H9 (cell line): ENCODE measurements at regions not wholly inside any gene's neighbourhood (a gene's known extent, or its start where the extent isn't known, plus 50 kb on each side); places are given as distances from the start of the nearest gene placed in this dataset.

Experiments used
- DNase-seq: peaks from one replicate; pipeline ENCODE4 v3.0.0-alpha.2; 2017
- H2AFZ ChIP-seq: one replicate; pipeline ENCODE4 v1.6.1; 2013; ENCODE audit warnings: mild to moderate bottlenecking, low read length, control low read depth, moderate library complexity
- H2AK5ac ChIP-seq: 2 replicates; pipeline ENCODE4 v1.6.1; 2013; ENCODE audit warnings: low read length, control low read depth, mixed read lengths; ENCODE audit not compliant: insufficient read length
- H2BK120ac ChIP-seq: one replicate; pipeline ENCODE4 v1.6.1; 2013; ENCODE audit warnings: low read depth, mild to moderate bottlenecking, low read length, control low read depth, inconsistent platforms; ENCODE audit not compliant: poor library complexity, severe bottlenecking
- H2BK12ac ChIP-seq: 2 replicates; pipeline ENCODE4 v1.6.1; 2013; ENCODE audit warnings: low read length, control low read depth, mixed read lengths, low read depth; ENCODE audit not compliant: insufficient read length
- H2BK15ac ChIP-seq: 2 replicates; pipeline ENCODE4 v1.6.1; 2013; ENCODE audit warnings: low read depth, low read length, control low read depth
- H2BK20ac ChIP-seq: one replicate; pipeline ENCODE4 v1.6.1; 2013; ENCODE audit warnings: low read depth, mild to moderate bottlenecking, low read length, control low read depth, inconsistent platforms; ENCODE audit not compliant: poor library complexity, severe bottlenecking
- H2BK5ac ChIP-seq: 2 replicates; pipeline ENCODE4 v1.6.1; 2013; ENCODE audit warnings: low read length, control low read depth, mixed read lengths; ENCODE audit not compliant: insufficient read length
- H3K14ac ChIP-seq: 2 replicates; pipeline ENCODE4 v1.6.1; 2013; ENCODE audit warnings: low read length, control low read depth; ENCODE audit not compliant: insufficient read depth
- H3K18ac ChIP-seq: 2 replicates; pipeline ENCODE4 v1.6.1; 2013; ENCODE audit warnings: low read depth, mild to moderate bottlenecking, mixed read lengths, low read length, control low read depth; ENCODE audit not compliant: insufficient read length
- H3K23ac ChIP-seq: 2 replicates; pipeline ENCODE4 v1.6.1; 2013; ENCODE audit warnings: low read length, control low read depth, mixed read lengths, low read depth; ENCODE audit not compliant: insufficient read length
- H3K23me2 ChIP-seq: 2 replicates; pipeline ENCODE4 v1.6.1; 2013; ENCODE audit warnings: low read depth, mild to moderate bottlenecking, mixed read lengths, low read length, control low read depth; ENCODE audit not compliant: insufficient read length, poor library complexity, severe bottlenecking
- H3K27ac ChIP-seq: 2 replicates; pipeline ENCODE4 v1.5.1; 2013; ENCODE audit warnings: low read length, control low read depth, mixed read lengths, low read depth; ENCODE audit not compliant: insufficient read length
- H3K27me3 ChIP-seq: 2 replicates; pipeline ENCODE4 v1.6.1; 2013; ENCODE audit warnings: low read length, control low read depth, inconsistent platforms; ENCODE audit not compliant: insufficient read depth
- H3K4ac ChIP-seq: 2 replicates; pipeline ENCODE4 v1.6.1; 2013; ENCODE audit warnings: low read depth, mild to moderate bottlenecking, control low read depth, inconsistent platforms, low read length, moderate library complexity
- H3K4me1 ChIP-seq: 2 replicates; pipeline ENCODE4 v1.6.1; 2013; ENCODE audit warnings: low read length, control low read depth, inconsistent platforms; ENCODE audit not compliant: insufficient read depth
- H3K4me2 ChIP-seq: 2 replicates; pipeline ENCODE4 v1.6.1; 2013; ENCODE audit warnings: low read length, control low read depth, mixed read lengths; ENCODE audit not compliant: insufficient read length, insufficient read depth
- H3K56ac ChIP-seq: 2 replicates; pipeline ENCODE4 v1.6.1; 2013; ENCODE audit warnings: low read depth, mild to moderate bottlenecking, mixed read lengths, low read length, control low read depth; ENCODE audit not compliant: insufficient read length
- H3K79me1 ChIP-seq: 2 replicates; pipeline ENCODE4 v1.6.1; 2013; ENCODE audit warnings: low read depth, mild to moderate bottlenecking, moderate library complexity, low read length, control low read depth, inconsistent platforms; ENCODE audit not compliant: insufficient read depth, poor library complexity, severe bottlenecking
- H3K79me2 ChIP-seq: 2 replicates; pipeline ENCODE4 v1.6.1; 2013; ENCODE audit warnings: low read length, control low read depth, inconsistent platforms; ENCODE audit not compliant: insufficient read depth
- H3K9ac ChIP-seq: 2 replicates; pipeline ENCODE4 v1.6.1; 2013; ENCODE audit warnings: low read length, control low read depth, mixed read lengths; ENCODE audit not compliant: insufficient read length; ENCODE audit errors: extremely low read depth
- H3K9me3 ChIP-seq: one replicate; pipeline ENCODE4 v1.6.1; 2013; ENCODE audit warnings: low read depth, low read length, inconsistent platforms; ENCODE audit not compliant: control insufficient read depth
- H3T11ph ChIP-seq: one replicate; pipeline ENCODE4 v1.6.1; 2013; ENCODE audit warnings: mild to moderate bottlenecking, low read length, control low read depth, inconsistent platforms
- H4K20me1 ChIP-seq: one replicate; pipeline ENCODE4 v1.6.1; 2013; ENCODE audit not compliant: control insufficient read depth, insufficient read length, insufficient read depth
- H4K5ac ChIP-seq: 2 replicates; pipeline ENCODE4 v1.6.1; 2013; ENCODE audit warnings: low read depth, mild to moderate bottlenecking, mixed read lengths, low read length, control low read depth; ENCODE audit not compliant: insufficient read length
- H4K8ac ChIP-seq: replicated peaks from 2 replicates; pipeline ENCODE4 v1.6.1; 2013; ENCODE audit warnings: low read length, control low read depth, mixed read lengths, low read depth; ENCODE audit not compliant: insufficient read length
- H4K91ac ChIP-seq: 2 replicates; pipeline ENCODE4 v1.6.1; 2013; ENCODE audit warnings: low read depth, mild to moderate bottlenecking, moderate library complexity, mixed read lengths, low read length, control low read depth; ENCODE audit not compliant: insufficient read length
- H3K27ac Mint-ChIP-seq, 3 experiments: 2 replicates in 2 of 3; 3 replicates in 1 of 3; pipeline ENCODE4 v1.8.0; 2020 to 2021; ENCODE audit warnings: mixed read lengths in 3 of 3, mild to moderate bottlenecking in 1 of 3, moderate library complexity in 1 of 3
- H3K27me3 Mint-ChIP-seq: 2 replicates; pipeline ENCODE4 v1.8.0; 2021; ENCODE audit warnings: low read depth, mild to moderate bottlenecking, moderate library complexity, mixed read lengths
- H3K36me3 Mint-ChIP-seq, 3 experiments: 2 replicates in 2 of 3; 3 replicates in 1 of 3; pipeline ENCODE4 v1.8.0; 2020 to 2021; ENCODE audit warnings: low read depth in 3 of 3, mixed read lengths in 3 of 3; ENCODE audit not compliant: insufficient read depth in 1 of 3
- H3K4me1 Mint-ChIP-seq, 2 experiments: 2 replicates each; pipeline ENCODE4 v1.8.0; 2020; ENCODE audit warnings: mixed read lengths in 2 of 2
- H3K4me3 Mint-ChIP-seq, 2 experiments: 2 replicates in 1 of 2; 3 replicates in 1 of 2; pipeline ENCODE4 v1.8.0; 2020 to 2021; ENCODE audit warnings: mild to moderate bottlenecking in 2 of 2, mixed read lengths in 2 of 2, moderate library complexity in 1 of 2
- H3K9me3 Mint-ChIP-seq, 2 experiments: 2 replicates in 1 of 2; 3 replicates in 1 of 2; pipeline ENCODE4 v1.8.0; 2020; ENCODE audit warnings: mild to moderate bottlenecking in 2 of 2, mixed read lengths in 2 of 2, moderate library complexity in 1 of 2
- WGBS: extraction: QIAGEN DNeasy Blood & Tissue Kit; methylation state at CpG from one replicate; pipeline ENCODE4 v1.1.7; 2013; ENCODE audit warnings: missing lambda C conversion rate, low lambda C conversion rate, mixed read lengths; ENCODE audit not compliant: insufficient read length; ENCODE audit errors: extremely low coverage; 5-methylcytosine and 5-hydroxymethylcytosine counted together
- TF ChIP-seq, protein P1 (sequence below): fragments of 200-600 bp; sonication (generic); conservative IDR thresholded peaks from 3 replicates; pipeline ENCODE4 v1.8.0; 2021; ENCODE audit warnings: antibody characterized with exemption, mild to moderate bottlenecking

DNA sequence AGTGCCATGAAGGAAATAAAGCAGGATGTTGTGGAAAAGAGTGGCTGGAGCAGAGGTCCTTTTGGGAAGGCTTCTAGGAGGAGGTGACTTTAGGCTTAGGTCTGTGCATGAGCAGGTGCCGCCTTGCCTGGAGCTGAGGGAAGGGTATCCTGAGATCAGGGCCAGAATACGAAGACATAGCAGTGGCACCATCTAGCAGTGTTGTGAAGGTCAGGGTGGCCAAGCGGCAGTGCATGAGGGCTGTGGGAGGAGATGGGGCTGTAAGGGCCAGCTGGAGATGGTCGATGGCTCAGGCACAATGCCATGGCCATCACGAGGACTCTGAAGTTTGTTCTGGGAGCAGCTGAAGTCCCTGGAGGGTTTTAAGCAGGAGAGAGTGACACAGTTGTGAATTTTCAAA is 219.5 kb downstream of the PTPRU start:
- TF ChIP-seq, protein P1, sequence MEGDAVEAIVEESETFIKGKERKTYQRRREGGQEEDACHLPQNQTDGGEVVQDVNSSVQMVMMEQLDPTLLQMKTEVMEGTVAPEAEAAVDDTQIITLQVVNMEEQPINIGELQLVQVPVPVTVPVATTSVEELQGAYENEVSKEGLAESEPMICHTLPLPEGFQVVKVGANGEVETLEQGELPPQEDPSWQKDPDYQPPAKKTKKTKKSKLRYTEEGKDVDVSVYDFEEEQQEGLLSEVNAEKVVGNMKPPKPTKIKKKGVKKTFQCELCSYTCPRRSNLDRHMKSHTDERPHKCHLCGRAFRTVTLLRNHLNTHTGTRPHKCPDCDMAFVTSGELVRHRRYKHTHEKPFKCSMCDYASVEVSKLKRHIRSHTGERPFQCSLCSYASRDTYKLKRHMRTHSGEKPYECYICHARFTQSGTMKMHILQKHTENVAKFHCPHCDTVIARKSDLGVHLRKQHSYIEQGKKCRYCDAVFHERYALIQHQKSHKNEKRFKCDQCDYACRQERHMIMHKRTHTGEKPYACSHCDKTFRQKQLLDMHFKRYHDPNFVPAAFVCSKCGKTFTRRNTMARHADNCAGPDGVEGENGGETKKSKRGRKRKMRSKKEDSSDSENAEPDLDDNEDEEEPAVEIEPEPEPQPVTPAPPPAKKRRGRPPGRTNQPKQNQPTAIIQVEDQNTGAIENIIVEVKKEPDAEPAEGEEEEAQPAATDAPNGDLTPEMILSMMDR: no peak
- no peak overlapping the region for H2AK5ac ChIP-seq
- Mint-ChIP-seq H3K4me1 (peaks cover 18 to 31% of the 10 kb centered on the region in 2 experiments), H3K27me3 (peaks cover 3% of the 10 kb centered on the region), H3K4me3 (no peak overlapping the region), H3K9me3 (peaks cover 4% of the 10 kb centered on the region in 2 experiments; a peak in 3 of 5 replicates), H3K27ac (no peak overlapping the region), H3K36me3 (peaks cover 0 to 5% (median 0%) of the 10 kb centered on the region in 3 experiments; a peak in 3 of 7 replicates)
- H4K8ac ChIP-seq: no peak overlapping the region
- H2BK15ac ChIP-seq: no peak overlapping the region
- H3K4me2 ChIP-seq: no peak overlapping the region
- no peak overlapping the region for H2BK20ac ChIP-seq
- no peak overlapping the region for H3K14ac ChIP-seq
- no peak overlapping the region for H2BK120ac ChIP-seq
- no peaks in the 10 kb centered on the region for H3K27me3 ChIP-seq
- no peaks in the 10 kb centered on the region for H3K79me2 ChIP-seq
- H3K9ac ChIP-seq: no peak overlapping the region
- no peak overlapping the region for H2BK5ac ChIP-seq
- no peak overlapping the region for H3K23ac ChIP-seq
- H2AFZ ChIP-seq: no peak overlapping the region
- H3K56ac ChIP-seq: no peak overlapping the region
- no peak overlapping the region for H4K5ac ChIP-seq
- no peaks in the 10 kb centered on the region for H3K79me1 ChIP-seq
- no CpG with 5 or more reads among the region's 5 CpGs for whole genome bisulfite sequencing
- no peak overlapping the region for H3T11ph ChIP-seq
- H3K27ac ChIP-seq: no peak overlapping the region
- H4K91ac ChIP-seq: no peak overlapping the region
- no peak overlapping the region for H3K18ac ChIP-seq
- H3K4me1 ChIP-seq: peaks cover 2% of the 10 kb centered on the region; the same call in 1 of the 2 replicates
- H4K20me1 ChIP-seq: no peaks in the 10 kb centered on the region
- no peaks in the 10 kb centered on the region for H3K9me3 ChIP-seq
- no peak overlapping the region for H3K4ac ChIP-seq
- H3K23me2 ChIP-seq: no peaks in the 10 kb centered on the region
- no peak overlapping the region for H2BK12ac ChIP-seq
- no peak for DNase-seq
